IPS DF 19.7 (cell line): ENCODE measurements at regions not wholly inside any gene's neighbourhood (a gene's known extent, or its start where the extent isn't known, plus 50 kb on each side); places are given as distances from the start of the nearest gene placed in this dataset.

Experiments
- DNase-seq: peaks from one replicate; pipeline ENCODE4 v3.0.0-alpha.2; 2013; ENCODE audit warnings: low read depth, low spot score

DNA sequence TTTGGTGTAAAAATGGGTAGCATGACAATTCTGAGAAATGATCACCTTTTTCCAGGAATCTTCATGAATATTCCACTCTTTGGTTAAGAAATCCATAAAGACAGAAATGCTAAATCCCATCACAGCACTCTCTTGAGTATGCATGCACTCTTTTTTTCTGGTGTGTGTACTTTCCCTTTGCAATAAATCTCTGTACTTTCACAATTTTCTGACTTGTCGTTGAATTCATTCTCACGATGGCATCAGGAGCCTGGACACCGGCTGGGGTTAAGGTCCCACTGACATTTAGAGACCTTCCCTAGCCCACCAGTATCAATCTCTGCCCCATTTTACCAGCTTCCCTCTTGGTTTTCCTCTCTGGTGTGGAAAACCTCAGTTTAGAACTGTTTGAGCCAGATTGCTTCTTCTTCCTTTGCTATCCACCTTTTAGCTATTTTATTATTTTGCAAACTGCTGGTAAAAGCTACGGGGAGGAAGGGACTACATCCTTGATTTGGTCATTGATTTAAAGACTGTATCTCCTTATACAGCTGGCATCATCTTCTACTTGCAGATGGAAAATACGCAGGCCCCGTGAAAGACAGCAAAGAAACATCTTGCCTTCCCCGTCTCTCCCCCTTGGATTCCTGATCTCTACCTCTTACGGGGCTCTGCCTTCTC, 59.9 kb upstream of the ZFR start:
- no peak for DNase-seq

DNA sequence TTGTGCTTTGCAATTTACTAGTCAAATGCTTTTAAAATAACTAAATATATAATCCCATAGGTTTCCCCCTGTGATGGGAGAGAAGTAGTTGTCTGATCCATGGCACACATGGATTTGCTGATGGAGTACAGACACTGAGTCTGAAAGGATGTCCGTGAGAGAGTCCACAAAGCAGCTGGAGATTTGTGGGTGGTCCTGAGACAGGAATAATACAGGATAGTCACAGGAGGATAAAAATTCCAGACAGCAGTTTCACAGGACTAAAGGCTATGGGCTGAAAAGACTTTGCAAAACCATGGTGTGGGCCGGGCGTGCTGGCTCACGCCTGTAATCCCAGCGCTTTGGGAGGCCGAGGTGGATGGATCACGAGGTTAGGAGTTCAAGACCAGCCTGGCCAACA, 58.7 kb upstream of the ZFR start:
- DNase-seq = no peak

DNA sequence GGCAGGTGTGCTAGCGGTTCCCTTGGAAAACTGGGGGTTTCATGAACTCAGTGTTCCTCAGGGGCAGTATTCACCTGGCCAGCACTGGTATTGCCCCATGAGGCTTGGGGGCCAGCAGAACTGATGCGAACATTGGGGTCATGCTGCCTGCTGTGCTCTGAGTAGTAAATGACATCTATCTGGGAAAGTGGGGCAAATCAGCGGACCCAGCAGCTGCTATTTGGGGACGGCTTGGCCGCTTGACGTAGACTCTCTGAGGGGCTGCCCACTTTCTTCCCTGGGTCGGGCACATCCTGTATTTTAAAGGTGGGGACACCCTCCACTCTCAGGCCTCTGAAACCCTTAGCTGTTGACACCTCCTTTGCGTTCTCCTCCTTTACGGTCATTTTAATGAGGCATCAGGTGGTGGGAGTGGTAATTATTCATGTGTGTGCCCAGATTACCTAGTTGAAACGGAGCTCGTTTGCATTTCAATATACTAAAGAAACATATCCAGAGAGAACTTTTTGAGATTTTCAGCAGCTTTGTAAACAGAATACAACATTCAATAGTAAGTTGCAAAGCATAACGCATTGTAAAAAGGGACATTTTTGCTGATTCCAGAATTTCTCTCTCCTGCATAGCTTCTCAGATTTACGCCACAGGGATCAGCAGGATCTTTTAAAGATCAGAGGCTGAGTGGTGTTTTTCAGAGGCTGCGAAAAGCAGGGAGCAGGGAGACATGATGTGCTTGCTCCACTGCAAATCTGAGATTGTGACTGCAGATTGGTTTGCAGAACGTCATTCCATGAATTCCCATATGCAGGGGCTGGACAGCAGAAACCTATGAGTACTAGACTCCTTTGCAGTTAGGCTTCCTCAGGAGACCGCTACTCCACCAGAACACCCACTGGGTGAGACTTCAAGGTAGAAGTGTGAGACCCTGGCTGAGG, 56.8 kb upstream of the ZFR start:
- DNase-seq = no peak

DNA sequence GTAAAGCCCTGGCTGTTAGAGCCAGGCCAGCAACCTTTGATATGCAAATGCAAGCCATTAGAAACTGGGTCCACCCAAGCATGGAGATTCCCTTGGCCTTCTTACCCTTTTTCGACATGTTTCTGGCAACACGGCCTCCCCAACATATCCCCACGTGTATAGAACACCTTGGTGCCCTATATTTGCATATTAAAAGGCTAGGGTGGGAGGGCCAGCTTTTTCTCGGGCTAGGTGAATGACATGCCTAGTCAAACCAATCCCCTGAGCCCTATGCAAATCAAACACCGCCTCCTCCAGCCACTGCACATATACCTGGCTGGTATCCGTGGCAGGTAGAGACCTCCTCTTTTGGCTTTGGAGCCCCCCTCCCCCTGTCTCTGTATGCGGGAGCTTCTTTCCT, 55.6 kb upstream of the ZFR start:
- DNase-seq = peak; percentile 30

DNA sequence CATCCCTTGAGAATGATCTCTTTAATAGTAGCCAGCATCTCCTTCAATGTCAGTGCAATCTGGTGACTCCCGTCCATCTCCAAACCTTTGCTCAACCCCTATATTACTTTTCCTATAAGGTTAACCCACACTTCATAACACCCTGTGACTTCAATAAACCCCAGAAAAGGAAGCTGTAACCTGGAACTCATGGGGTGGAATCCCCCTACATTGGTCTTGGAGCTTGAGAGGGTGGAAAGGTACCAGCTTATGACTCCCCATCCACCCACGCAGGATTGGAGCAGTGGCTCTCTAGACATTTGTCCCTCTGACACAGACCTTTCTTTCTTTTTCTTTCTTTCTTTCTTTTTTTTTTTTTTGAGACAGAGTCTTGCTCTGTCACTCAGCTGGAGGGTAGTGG, 54.7 kb upstream of the ZFR start:
- no peak for DNase-seq

DNA sequence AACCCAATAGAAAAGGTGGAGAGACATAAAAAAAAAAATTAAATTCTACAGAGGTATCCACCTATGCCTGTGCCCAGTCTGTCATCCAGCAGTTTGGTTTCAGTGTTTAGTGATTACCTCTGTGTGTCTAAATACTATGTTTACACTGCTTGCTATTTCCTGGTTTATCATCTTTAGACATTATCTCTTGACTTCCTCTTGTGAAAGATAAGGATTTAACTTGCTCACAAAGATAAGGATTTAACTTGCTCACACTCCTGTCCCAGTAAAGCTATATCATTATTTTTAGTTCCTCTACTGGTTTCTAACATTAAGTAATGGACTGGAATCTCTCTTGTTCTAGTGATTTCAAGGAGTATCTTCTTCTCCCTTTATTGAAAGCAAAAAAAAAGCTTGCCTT, 53.9 kb upstream of the ZFR start:
- DNase-seq = no peak

DNA sequence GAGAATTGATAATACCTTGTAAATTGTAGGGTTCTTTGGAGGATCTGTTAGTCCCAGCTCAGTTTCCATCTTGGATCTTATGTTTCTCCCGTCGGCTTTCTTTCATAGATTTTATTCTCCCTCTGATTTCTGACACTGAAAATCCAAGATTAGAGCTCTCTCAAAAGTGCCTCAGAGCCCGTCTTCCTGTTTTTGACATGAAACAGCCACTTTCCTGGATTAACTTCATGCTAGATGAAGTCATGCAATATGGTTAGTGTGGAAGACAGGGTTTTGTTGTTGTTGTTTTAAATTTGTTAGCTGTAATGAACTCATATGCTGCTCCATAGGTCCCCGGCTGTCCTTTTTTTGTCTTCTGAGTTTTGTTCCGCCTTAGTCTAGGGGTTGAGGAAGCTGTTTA, 51.6 kb upstream of the ZFR start:
- DNase-seq = no peak

DNA sequence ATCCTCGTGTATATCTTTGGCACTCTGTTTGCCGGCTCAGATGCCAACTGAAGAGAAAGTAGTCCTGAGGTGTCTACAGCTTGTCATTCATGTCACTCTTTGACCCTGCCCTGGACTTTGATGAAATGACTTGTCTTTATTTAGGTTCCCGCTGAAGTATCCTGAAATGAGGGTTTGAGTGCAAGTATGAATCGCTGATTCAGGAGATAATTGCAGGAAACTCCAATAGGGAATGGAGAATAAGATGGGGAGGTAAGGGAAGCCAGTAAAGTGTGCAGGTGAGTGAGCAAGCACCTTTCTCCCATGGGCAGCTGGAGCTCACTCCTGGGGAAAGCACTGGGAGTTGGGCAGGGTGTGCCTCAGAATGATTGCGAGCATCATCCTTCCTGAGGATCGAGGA, 50.3 kb upstream of the ZFR start:
- no peak for DNase-seq
